GM19239 (cell line): ENCODE measurements at regions not wholly inside any gene's neighbourhood (a gene's known extent, or its start where the extent isn't known, plus 50 kb on each side); places are given as distances from the start of the nearest gene placed in this dataset.
A peak's percentile ranks its signal among the peaks of the same experiment; 100 is the strongest.

Source experiments
- DNase-seq: peaks from one replicate; pipeline ENCODE4 v3.0.0; 2011; ENCODE audit warnings: low spot score; ENCODE audit not compliant: insufficient read length
- FAIRE-seq: peaks from 2 replicates; lab custom pipeline; 2011; peaks lifted over from hg19 to GRCh38; lab: Jason Lieb, UNC

DNA sequence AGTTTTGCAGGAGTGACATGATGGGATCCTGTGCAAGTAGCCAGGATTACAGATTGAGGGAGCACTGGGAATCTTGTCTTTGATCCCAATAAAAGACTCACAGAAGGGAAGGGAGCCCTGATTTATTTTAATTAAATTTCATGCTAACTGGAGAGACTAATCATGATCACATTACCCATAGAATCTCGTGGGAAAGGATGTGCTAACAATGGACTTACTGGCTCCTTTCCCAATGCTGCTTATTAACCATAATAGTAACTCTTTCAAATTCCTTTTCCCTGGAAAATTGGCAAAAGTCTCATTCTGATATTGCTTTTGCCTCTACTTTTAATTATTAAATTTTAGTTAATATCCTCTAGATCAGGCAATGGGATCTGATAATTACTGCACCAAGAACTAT is 174.8 kb upstream of the AVPR1A start:
- FAIRE-seq (no peak), DNase-seq (no peak)

- FAIRE-seq = no peak
These were observed 172.9 kb upstream of the AVPR1A start for GRCh38 chr12:63323942-63324341.

GRCh38 chr12:63321373-63321772 is 170.4 kb upstream of the AVPR1A start:
- DNase-seq = no peak
- FAIRE-seq = no peak

More at GRCh38 chr12:63323942-63324341, 172.9 kb upstream of the AVPR1A start:
- DNase-seq = no peak

DNA sequence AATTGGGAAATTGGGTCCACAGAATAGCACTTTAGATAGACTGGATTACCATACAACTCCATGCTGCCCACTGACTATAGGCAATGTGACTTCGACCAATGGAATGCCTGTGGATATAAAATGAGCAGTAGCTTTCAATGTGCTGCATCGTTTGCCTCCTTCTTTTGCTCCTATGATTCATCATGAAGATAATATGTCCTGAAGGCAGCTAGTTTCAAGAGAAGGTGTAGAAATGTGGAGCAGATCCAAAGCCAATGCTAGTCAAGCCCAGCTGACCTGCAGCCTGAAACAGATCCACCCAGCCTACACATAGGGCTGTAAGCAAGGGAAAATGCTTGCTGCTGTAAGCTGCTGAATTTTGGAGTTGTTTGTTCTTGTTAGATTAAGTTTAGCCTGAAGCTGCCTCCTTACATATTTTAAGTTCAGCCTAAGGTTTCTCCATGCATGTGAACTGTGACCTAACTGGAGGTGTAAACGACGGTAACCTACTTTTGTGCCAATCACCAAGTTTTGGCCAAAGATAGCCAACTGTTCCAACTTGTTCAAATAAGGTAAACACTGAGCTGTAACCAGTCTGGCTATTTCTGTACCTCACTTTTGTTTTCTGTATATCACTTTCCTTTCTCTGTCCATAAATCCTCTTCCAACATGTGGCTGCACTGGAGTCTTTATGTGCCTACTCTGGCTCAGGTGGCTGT is 169.1 kb upstream of the AVPR1A start:
- DNase-seq = no peak
- FAIRE-seq = no peak

- FAIRE-seq = no peak
These were observed 168.4 kb upstream of the AVPR1A start for GRCh38 chr12:63319386-63319785.

GRCh38 chr12:63318933-63319332 is 167.9 kb upstream of the AVPR1A start:
- no peak for FAIRE-seq
- DNase-seq = no peak

More at GRCh38 chr12:63319386-63319785, 168.4 kb upstream of the AVPR1A start:
- no peak for DNase-seq

GRCh38 chr12:63318313-63318712 is 167.3 kb upstream of the AVPR1A start:
- no peak for DNase-seq

DNA sequence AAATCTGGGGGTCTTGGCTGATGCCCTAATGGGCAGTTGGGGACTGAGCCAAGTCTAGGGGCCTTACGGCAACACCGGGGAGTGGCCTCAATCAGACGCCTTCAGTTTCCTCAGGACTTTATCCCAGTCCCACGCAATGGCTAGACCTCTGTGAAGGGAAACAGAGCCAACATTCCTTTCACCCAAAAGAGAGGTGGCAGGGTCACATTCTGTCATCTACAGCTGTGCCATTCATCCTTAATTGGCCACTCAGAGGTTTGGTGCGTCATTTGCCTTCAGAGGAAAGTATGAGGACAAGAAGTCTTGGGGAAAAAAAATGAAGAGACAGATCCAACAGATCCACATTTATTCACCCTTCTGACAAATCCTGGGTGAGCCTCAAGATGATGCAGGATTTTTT is 166.9 kb upstream of the AVPR1A start:
- DNase-seq = no peak
- no peak for FAIRE-seq

More at GRCh38 chr12:63318313-63318712, 167.3 kb upstream of the AVPR1A start:
- no peak for FAIRE-seq

DNA sequence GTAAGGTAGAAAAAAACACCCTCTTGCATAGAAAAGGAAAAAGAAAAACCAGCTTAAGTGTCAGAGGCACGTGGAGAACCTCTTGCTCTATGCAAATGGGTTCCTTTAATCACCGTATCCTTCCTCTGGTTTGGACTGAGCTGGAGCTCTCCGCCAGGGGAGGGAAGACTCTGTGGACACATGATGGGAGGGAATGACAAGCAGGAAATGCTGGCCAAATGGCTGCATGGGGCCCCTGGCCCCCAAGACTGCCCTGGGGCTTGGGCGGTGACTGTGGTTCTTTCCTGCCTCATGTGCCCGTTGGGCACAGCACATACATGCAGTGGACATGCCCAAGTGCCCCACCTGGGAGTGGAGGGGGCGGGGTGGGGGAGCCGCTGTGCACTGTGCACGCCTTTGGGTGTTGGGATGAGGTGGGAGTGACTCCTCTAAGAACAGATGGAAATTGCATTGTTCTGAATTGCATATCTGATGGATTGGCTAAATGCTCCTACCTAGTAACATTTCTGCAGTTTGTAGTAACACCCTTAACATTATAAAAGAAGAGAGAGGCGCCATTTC is 166.4 kb upstream of the AVPR1A start:
- no peak for DNase-seq
- FAIRE-seq = no peak

- no peak for DNase-seq
- no peak for FAIRE-seq
These were observed 162.1 kb upstream of the AVPR1A start for GRCh38 chr12:63313139-63313538.

- no peak for FAIRE-seq
- DNase-seq = no peak
These were observed 157.7 kb upstream of the AVPR1A start for GRCh38 chr12:63308671-63309070.

- FAIRE-seq = no peak
- DNase-seq = no peak
These were observed 156.8 kb upstream of the AVPR1A start for GRCh38 chr12:63307849-63308248.

- peak; percentile 37 for FAIRE-seq
These were observed 155.2 kb upstream of the AVPR1A start for GRCh38 chr12:63305901-63306875.

GRCh38 chr12:63304887-63305316 is 153.9 kb upstream of the AVPR1A start:
- FAIRE-seq (no peak), DNase-seq (no peak)

More at GRCh38 chr12:63305901-63306875, 155.2 kb upstream of the AVPR1A start:
- DNase-seq = no peak

- FAIRE-seq = peak; percentile 47
- DNase-seq = no peak
These were observed 152.0 kb upstream of the AVPR1A start for GRCh38 chr12:63302941-63303536.

GRCh38 chr12:63302269-63302940 is 151.4 kb upstream of the AVPR1A start:
- peak; percentile 74 for FAIRE-seq
- DNase-seq = no peak

DNA sequence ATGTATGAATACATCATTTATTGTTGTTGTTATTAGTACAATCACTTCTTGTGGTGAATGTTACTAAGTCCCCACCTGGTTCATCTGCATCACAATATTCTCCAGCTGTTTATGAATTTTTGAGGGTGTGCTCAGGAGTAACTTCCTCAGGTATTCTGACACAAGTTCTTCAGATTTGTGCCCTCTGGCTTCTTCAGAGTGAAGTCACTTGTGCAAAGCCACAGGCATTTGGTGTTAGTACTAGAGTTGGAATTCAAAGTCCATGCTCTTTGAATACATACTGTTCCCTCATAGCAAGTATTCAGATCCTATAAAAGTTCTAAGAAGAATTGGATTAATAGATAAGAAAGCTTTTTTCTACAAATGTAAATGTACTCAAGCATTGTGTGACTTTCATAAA is 150.3 kb upstream of the AVPR1A start:
- DNase-seq (no peak), FAIRE-seq (no peak)

DNA sequence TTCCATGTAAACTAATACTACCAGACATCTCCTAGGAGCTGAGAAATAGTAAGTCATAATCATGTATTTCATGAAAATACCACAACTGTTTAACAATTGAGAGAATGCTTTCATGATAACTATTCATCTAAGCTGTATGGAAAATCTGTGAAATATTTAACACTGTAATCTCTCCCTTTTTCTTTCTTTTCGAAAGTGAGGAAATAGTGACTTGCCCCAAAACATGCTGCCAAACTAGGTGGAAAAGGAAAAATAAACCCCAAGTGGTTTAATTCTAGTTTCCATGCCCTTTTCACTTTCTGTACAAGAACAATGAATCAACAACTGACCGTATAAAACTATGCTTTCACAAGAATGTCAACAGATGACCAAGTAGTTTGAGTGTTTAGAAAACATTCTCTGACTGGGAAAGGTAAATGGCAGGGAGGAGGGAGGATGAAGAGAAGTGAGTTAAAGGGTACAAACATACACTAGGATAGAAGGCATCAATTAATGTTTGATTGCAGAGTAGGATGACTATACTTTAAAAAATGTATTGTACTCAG is 147.5 kb upstream of the AVPR1A start:
- FAIRE-seq (no peak), DNase-seq (no peak)

- FAIRE-seq (peak; percentile 76), DNase-seq (no peak)
These were observed 143.3 kb upstream of the AVPR1A start for GRCh38 chr12:63294327-63294632.
